ENCODE measurements at regions not wholly inside any gene's neighbourhood (a gene's known extent, or its start where the extent isn't known, plus 50 kb on each side); places are given as distances from the start of the nearest gene placed in this dataset.

DNA sequence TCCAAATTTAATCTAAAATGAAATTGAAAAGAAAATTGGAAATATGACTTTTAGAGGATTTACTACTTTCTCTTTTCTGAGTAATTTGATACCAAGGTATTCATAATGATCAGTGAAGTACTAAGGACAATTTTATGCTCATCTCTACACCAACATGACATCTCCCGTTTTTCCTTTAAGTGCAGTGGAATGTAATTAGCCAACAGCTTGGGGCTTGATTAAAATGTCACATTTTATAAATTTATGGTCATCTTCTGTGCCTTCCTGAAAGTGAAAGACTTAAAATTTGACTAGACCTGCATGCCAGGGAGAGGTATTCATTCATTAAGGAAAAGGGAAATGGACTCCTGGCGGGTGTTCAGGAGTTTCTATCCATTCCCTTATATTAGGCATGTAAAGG is 228.2 kb upstream of the CNTN3 start:
- Histone ChIP-seq H2BK12ac (ENCODE audit: low read length) (no peak overlapping the region), H4K8ac (ENCODE audit: low read depth, low read length) (no peak overlapping the region), H3K18ac (ENCODE audit: low read length) (no peak overlapping the region), H3K9ac (ENCODE audit: low read depth, low read length, poor library complexity) (no peak overlapping the region), H3K27me3 (ENCODE audit: control insufficient read depth in 3 of 3, insufficient read depth in 3 of 3, low read depth in 1 of 3, low read length in 3 of 3) (no peaks in the 10 kb centered on the region), H2BK15ac (ENCODE audit: low read length) (no peak overlapping the region), H2AK5ac (ENCODE audit: low read depth, low read length) (no peak overlapping the region), H3K14ac (ENCODE audit: low read length) (no peak overlapping the region), H3K27ac (replicated peaks; ENCODE audit: low read length) (no peak overlapping the region), H4K91ac (ENCODE audit: low read depth, low read length, poor library complexity) (no peak overlapping the region), H3K36me3 (replicated peaks in 1 of 2; ENCODE audit: control insufficient read depth in 2 of 2, insufficient read depth in 2 of 2, low read length in 2 of 2) (no peaks in the 10 kb centered on the region), H3K79me1 (ENCODE audit: low read depth, low read length) (no peaks in the 10 kb centered on the region), H3K4me3 (ENCODE audit: low read length in 2 of 2) (no peak overlapping the region), H3K4me1 (ENCODE audit: control insufficient read depth in 2 of 2, insufficient read depth in 1 of 2, low read depth in 1 of 2, low read length in 2 of 2) (peaks cover 3 to 7% of the 10 kb centered on the region in 2 donors), H3K9me3 (replicated peaks in 1 of 2; ENCODE audit: control insufficient read depth in 2 of 2, insufficient read depth in 1 of 2, low read depth in 1 of 2, low read length in 2 of 2) (no peaks in the 10 kb centered on the region), H3K23ac (ENCODE audit: low read depth, low read length, poor library complexity) (no peak overlapping the region), H2BK120ac (ENCODE audit: low read depth, low read length) (no peak overlapping the region), H2BK5ac (ENCODE audit: low read length) (no peak overlapping the region), H3K4me2 (ENCODE audit: insufficient read depth, low read length, poor library complexity, severe bottlenecking) (no peak overlapping the region), H2AFZ (ENCODE audit: low read length) (no peak overlapping the region), H3K4ac (ENCODE audit: low read length) (no peak overlapping the region)
- no peak for DNase-seq (ENCODE audit: low spot score)
- WGBS, 2 donors (ENCODE audit: extremely low coverage in 2 of 2, insufficient read length in 2 of 2, insufficient replicate concordance in 1 of 2), result no CpG with 5 or more reads among the region's 2 CpGs

DNA sequence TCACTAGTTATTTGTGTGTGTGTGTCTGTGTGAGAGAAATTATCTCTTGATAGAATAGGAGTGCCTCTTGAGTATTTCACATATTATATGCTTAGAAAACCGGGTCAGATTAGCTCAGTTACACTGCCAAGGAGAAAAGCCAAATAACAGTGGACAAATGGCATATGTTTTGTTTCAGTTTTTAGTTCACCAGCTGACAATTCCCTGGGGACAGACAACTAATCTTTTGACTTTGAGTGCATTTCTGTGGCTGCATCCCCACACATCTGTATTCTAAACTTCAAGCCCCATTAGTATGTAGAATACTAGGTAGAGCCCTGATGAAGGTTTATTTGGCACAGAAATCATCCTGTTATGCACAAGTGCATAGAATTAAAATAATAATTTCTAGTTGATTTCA is 227.7 kb upstream of the CNTN3 start:
- H3K27ac ChIP-seq (replicated peaks; ENCODE audit: low read length), result no peak overlapping the region

DNA sequence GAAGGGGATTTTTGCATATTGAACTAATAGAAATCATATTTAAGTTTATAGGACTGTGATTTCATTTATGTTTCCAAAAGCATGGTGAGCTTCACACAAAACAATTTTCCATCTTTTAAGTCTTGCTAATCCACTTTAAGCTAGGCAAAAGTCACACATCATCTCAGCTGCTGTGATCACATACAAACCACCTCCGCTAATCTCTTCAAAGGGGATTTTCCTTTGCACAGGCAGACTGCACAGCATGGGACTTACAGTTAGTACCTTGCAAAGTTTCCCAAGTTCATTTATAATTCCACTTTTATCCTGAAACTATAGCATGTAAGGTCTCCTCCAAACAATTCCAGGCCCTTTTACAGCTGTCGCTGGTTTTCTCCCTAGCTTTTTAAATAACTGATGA is 225.1 kb upstream of the CNTN3 start:
- H3K27me3 ChIP-seq (ENCODE audit: control insufficient read depth in 3 of 3, insufficient read depth in 3 of 3, low read depth in 1 of 3, low read length in 3 of 3), result no peaks in the 10 kb centered on the region

More for the DNA sequence above, 227.7 kb upstream of the CNTN3 start:
- Histone ChIP-seq H3K23ac (ENCODE audit: low read depth, low read length, poor library complexity) (no peak overlapping the region), H2BK120ac (ENCODE audit: low read depth, low read length) (no peak overlapping the region), H3K36me3 (replicated peaks in 1 of 2; ENCODE audit: control insufficient read depth in 2 of 2, insufficient read depth in 2 of 2, low read length in 2 of 2) (no peaks in the 10 kb centered on the region), H3K4me2 (ENCODE audit: insufficient read depth, low read length, poor library complexity, severe bottlenecking) (no peak overlapping the region), H3K14ac (ENCODE audit: low read length) (no peak overlapping the region), H2AK5ac (ENCODE audit: low read depth, low read length) (no peak overlapping the region), H3K9me3 (replicated peaks in 1 of 2; ENCODE audit: control insufficient read depth in 2 of 2, insufficient read depth in 1 of 2, low read depth in 1 of 2, low read length in 2 of 2) (no peaks in the 10 kb centered on the region), H2BK15ac (ENCODE audit: low read length) (no peak overlapping the region), H3K4me3 (ENCODE audit: low read length in 2 of 2) (no peak overlapping the region), H3K18ac (ENCODE audit: low read length) (no peak overlapping the region), H3K4ac (ENCODE audit: low read length) (no peak overlapping the region), H2BK12ac (ENCODE audit: low read length) (no peak overlapping the region), H3K4me1 (ENCODE audit: control insufficient read depth in 2 of 2, insufficient read depth in 1 of 2, low read depth in 1 of 2, low read length in 2 of 2) (peaks cover 3 to 7% of the 10 kb centered on the region in 2 donors), H3K79me1 (ENCODE audit: low read depth, low read length) (no peaks in the 10 kb centered on the region), H2AFZ (ENCODE audit: low read length) (no peak overlapping the region), H3K27me3 (ENCODE audit: control insufficient read depth in 3 of 3, insufficient read depth in 3 of 3, low read depth in 1 of 3, low read length in 3 of 3) (no peaks in the 10 kb centered on the region), H2BK5ac (ENCODE audit: low read length) (no peak overlapping the region), H4K91ac (ENCODE audit: low read depth, low read length, poor library complexity) (no peak overlapping the region), H3K9ac (ENCODE audit: low read depth, low read length, poor library complexity) (no peak overlapping the region), H4K8ac (ENCODE audit: low read depth, low read length) (no peak overlapping the region)
- WGBS, 2 donors (ENCODE audit: extremely low coverage in 2 of 2, insufficient read length in 2 of 2, insufficient replicate concordance in 1 of 2), result no CpG with 5 or more reads among the region's 1 CpG
- no peak for DNase-seq (ENCODE audit: low spot score)

DNA sequence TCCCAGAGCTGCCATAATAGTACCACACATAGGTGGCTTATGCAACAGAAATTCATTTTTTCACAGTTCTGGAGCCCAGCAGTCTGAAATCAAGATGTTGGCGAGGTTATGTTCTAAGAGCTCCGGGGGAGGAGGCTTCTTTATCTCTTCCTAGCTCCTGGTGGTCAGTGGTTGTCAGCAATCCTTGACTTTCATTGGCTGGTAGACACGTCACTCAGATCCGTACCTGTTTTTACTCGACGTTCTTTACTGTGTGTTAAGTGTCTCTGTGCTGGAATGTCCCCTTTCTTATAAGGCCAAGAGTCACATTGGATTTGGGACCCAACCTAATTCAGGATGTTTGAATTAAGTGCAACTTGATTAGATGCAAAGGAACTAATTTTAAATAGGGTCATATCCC is 218.5 kb upstream of the CNTN3 start:
- H2AK5ac ChIP-seq (ENCODE audit: low read depth, low read length), result no peak overlapping the region
- H3K14ac ChIP-seq (ENCODE audit: low read length), result no peak overlapping the region
- H3K4ac ChIP-seq (ENCODE audit: low read length), result no peak overlapping the region
- no peak overlapping the region for H3K18ac ChIP-seq (ENCODE audit: low read length)
- H2BK15ac ChIP-seq (ENCODE audit: low read length), result no peak overlapping the region
- H3K27ac ChIP-seq (replicated peaks; ENCODE audit: low read length), result no peak overlapping the region
- no peak overlapping the region for H2BK5ac ChIP-seq (ENCODE audit: low read length)
- no peak overlapping the region for H3K4me3 ChIP-seq (ENCODE audit: low read length in 2 of 2)
- no peaks in the 10 kb centered on the region for H3K79me1 ChIP-seq (ENCODE audit: low read depth, low read length)
- H3K9me3 ChIP-seq (replicated peaks in 1 of 2; ENCODE audit: control insufficient read depth in 2 of 2, insufficient read depth in 1 of 2, low read depth in 1 of 2, low read length in 2 of 2), result no peaks in the 10 kb centered on the region
- peaks cover 0 to 8% of the 10 kb centered on the region in 2 donors for H3K4me1 ChIP-seq (ENCODE audit: control insufficient read depth in 2 of 2, insufficient read depth in 1 of 2, low read depth in 1 of 2, low read length in 2 of 2)
- no peak overlapping the region for H2BK12ac ChIP-seq (ENCODE audit: low read length)
- DNase-seq (ENCODE audit: low spot score), result no peak
- no peak overlapping the region for H2AFZ ChIP-seq (ENCODE audit: low read length)
- no peak overlapping the region for H4K91ac ChIP-seq (ENCODE audit: low read depth, low read length, poor library complexity)
- no peak overlapping the region for H3K23ac ChIP-seq (ENCODE audit: low read depth, low read length, poor library complexity)
- H4K8ac ChIP-seq (ENCODE audit: low read depth, low read length), result no peak overlapping the region
- H3K9ac ChIP-seq (ENCODE audit: low read depth, low read length, poor library complexity), result no peak overlapping the region
- H3K27me3 ChIP-seq (ENCODE audit: control insufficient read depth in 3 of 3, insufficient read depth in 3 of 3, low read depth in 1 of 3, low read length in 3 of 3), result no peaks in the 10 kb centered on the region
- H2BK120ac ChIP-seq (ENCODE audit: low read depth, low read length), result no peak overlapping the region
- no peak overlapping the region for H3K4me2 ChIP-seq (ENCODE audit: insufficient read depth, low read length, poor library complexity, severe bottlenecking)
- no CpG with 5 or more reads among the region's 6 CpGs for WGBS, 2 donors (ENCODE audit: extremely low coverage in 2 of 2, insufficient read length in 2 of 2, insufficient replicate concordance in 1 of 2)
- no peaks in the 10 kb centered on the region for H3K36me3 ChIP-seq (replicated peaks in 1 of 2; ENCODE audit: control insufficient read depth in 2 of 2, insufficient read depth in 2 of 2, low read length in 2 of 2)

More for the DNA sequence above, 225.1 kb upstream of the CNTN3 start:
- Histone ChIP-seq H3K23ac (ENCODE audit: low read depth, low read length, poor library complexity) (no peak overlapping the region), H2AFZ (ENCODE audit: low read length) (peak overlapping the region; percentile 21), H3K4me3 (ENCODE audit: low read length in 2 of 2) (no peak overlapping the region), H3K36me3 (replicated peaks in 1 of 2; ENCODE audit: control insufficient read depth in 2 of 2, insufficient read depth in 2 of 2, low read length in 2 of 2) (no peaks in the 10 kb centered on the region), H3K18ac (ENCODE audit: low read length) (no peak overlapping the region), H2BK12ac (ENCODE audit: low read length) (no peak overlapping the region), H3K9ac (ENCODE audit: low read depth, low read length, poor library complexity) (no peak overlapping the region), H2AK5ac (ENCODE audit: low read depth, low read length) (no peak overlapping the region), H3K4me2 (ENCODE audit: insufficient read depth, low read length, poor library complexity, severe bottlenecking) (no peak overlapping the region), H3K4me1 (ENCODE audit: control insufficient read depth in 2 of 2, insufficient read depth in 1 of 2, low read depth in 1 of 2, low read length in 2 of 2) (peaks cover 3 to 7% of the 10 kb centered on the region in 2 donors), H2BK15ac (ENCODE audit: low read length) (no peak overlapping the region), H4K8ac (ENCODE audit: low read depth, low read length) (no peak overlapping the region), H4K91ac (ENCODE audit: low read depth, low read length, poor library complexity) (no peak overlapping the region), H2BK120ac (ENCODE audit: low read depth, low read length) (no peak overlapping the region), H3K9me3 (replicated peaks in 1 of 2; ENCODE audit: control insufficient read depth in 2 of 2, insufficient read depth in 1 of 2, low read depth in 1 of 2, low read length in 2 of 2) (no peaks in the 10 kb centered on the region), H2BK5ac (ENCODE audit: low read length) (no peak overlapping the region), H3K27ac (replicated peaks; ENCODE audit: low read length) (no peak overlapping the region), H3K79me1 (ENCODE audit: low read depth, low read length) (no peaks in the 10 kb centered on the region), H3K14ac (ENCODE audit: low read length) (no peak overlapping the region), H3K4ac (ENCODE audit: low read length) (no peak overlapping the region)
- no CpG with 5 or more reads among the region's 2 CpGs for WGBS, 2 donors (ENCODE audit: extremely low coverage in 2 of 2, insufficient read length in 2 of 2, insufficient replicate concordance in 1 of 2)
- no peak for DNase-seq (ENCODE audit: low spot score)
